ENCODE measurements at regions not wholly inside any gene's neighbourhood (a gene's known extent, or its start where the extent isn't known, plus 50 kb on each side); places are given as distances from the start of the nearest gene placed in this dataset.

DNA sequence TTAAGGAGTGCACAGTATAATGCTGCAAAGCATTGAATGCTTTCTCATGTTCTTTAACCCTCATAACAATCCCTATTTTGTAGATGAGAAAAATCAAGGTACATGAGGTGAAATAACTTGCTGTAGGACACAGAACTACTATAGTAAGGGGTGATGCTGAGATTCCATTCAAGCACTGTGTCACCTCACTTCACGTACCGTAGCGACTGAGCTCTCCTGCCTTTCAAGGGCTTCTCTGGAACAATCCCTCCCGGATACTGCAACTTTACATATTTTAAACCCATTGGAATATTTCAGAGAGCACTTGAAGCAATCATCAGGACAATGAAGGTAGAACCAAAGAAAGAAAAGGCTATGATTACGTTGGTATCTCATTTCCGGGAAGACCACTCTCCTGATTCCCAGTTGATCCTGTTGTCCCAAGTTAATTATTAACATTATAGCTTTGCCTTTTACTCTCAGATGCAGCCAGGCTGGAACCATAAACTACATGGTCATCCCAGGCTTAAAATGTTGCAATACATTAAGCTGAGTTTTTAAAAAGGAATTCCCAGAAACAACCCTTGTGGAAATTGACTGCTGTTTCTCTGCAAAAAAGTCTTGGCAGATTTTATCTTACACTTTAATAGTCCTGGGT lies 252.2 kb upstream of the IGF1R start:
- 35% methylated on average over 6 of the region's 6 CpGs for WGBS (ENCODE audit: insufficient coverage, low coverage, low lambda C conversion rate, missing lambda C conversion rate)
- H3K4me1 ChIP-seq: no peaks in the 10 kb centered on the region
- no peaks in the 10 kb centered on the region for H3K36me3 ChIP-seq
- TF ChIP-seq, protein P1, sequence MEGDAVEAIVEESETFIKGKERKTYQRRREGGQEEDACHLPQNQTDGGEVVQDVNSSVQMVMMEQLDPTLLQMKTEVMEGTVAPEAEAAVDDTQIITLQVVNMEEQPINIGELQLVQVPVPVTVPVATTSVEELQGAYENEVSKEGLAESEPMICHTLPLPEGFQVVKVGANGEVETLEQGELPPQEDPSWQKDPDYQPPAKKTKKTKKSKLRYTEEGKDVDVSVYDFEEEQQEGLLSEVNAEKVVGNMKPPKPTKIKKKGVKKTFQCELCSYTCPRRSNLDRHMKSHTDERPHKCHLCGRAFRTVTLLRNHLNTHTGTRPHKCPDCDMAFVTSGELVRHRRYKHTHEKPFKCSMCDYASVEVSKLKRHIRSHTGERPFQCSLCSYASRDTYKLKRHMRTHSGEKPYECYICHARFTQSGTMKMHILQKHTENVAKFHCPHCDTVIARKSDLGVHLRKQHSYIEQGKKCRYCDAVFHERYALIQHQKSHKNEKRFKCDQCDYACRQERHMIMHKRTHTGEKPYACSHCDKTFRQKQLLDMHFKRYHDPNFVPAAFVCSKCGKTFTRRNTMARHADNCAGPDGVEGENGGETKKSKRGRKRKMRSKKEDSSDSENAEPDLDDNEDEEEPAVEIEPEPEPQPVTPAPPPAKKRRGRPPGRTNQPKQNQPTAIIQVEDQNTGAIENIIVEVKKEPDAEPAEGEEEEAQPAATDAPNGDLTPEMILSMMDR (IDR thresholded peaks at IDR 0.05): no peak
- TF ChIP-seq POLR2A (IDR thresholded peaks at IDR 0.05): no peak
- no peaks in the 10 kb centered on the region for H3K9me3 ChIP-seq
- no peak for DNase-seq
- no peak overlapping the region for H3K27ac ChIP-seq
- ATAC-seq: peak in 3 of 4 donors; percentile 59 to 83 (median 66)
- intact Hi-C loops (cut with DNase I): no loop called here
- no peaks in the 10 kb centered on the region for H3K27me3 ChIP-seq
- H3K4me3 ChIP-seq: no peak overlapping the region

DNA sequence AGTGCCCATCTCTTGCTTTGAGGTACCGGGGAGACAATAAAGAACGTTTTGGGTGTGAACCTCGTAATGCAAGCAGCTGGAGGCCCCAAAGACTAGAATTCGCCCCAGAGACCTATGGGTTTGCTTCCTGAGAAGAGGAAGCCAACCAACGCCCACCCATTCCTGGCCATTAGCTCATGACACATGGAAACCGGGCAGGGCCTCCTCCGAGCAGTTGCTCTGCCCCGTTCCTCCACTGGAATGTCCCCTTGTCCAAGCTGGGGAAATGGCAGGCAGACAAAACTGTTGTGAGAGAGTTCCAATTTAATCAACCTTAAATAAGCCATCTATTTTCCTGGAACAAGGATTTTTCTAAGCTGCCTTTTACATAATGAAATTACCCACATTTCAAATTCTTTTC lies 250.9 kb upstream of the IGF1R start:
- Histone ChIP-seq H3K4me3 (no peak overlapping the region), H3K27me3 (no peaks in the 10 kb centered on the region), H3K36me3 (no peaks in the 10 kb centered on the region), H3K27ac (no peak overlapping the region), H3K9me3 (no peaks in the 10 kb centered on the region), H3K4me1 (no peaks in the 10 kb centered on the region)
- TF ChIP-seq, protein P1 (IDR thresholded peaks at IDR 0.05): no peak
- no peak for TF ChIP-seq POLR2A (IDR thresholded peaks at IDR 0.05)
- intact Hi-C loops (cut with DNase I): no loop called here
- DNase-seq: no peak
- ATAC-seq: no peak
- WGBS (ENCODE audit: insufficient coverage, low coverage, low lambda C conversion rate, missing lambda C conversion rate): 35% methylated on average over 2 of the region's 8 CpGs

DNA sequence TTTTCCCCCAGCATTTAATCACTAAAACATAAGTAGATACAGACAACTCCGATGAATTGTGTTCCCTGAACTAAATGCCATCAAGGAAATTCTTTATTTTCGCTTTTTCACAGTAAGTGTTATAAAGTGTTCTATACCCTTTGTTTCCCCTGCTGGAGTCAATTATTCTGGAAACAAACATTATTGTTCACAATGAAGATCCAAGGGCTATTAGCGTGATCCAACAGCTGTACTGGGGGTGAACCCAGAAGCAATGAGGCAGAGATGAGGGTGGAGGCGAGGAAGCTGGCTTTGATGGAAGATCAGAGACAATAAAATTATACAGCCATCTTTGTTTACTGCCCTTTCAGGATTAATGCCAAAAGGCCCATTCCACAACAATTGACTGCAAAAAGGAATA lies 250.3 kb upstream of the IGF1R start:
- no peak for DNase-seq

DNA sequence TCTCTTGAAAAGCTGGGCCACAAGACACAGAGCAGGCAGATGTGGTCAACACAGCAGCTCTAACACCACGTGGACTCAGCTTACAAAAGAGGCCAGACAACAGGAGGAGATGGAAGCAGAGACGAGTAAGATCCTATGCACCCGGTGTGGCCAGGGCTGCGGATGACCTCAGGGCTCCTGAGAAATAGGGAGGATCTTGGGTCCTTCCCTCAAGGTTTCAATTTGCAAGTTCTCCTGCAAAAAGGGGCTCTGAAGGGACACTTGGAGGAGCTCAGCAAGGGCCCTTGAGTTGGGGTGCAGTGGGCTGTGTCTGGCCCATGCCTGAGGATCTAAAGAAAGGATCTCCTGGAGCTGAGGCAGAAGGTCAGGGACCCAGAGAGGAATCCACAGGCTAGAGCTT lies 249.5 kb upstream of the IGF1R start:
- no peaks in the 10 kb centered on the region for H3K9me3 ChIP-seq
- TF ChIP-seq, protein P1 (IDR thresholded peaks at IDR 0.05): no peak
- no peak for TF ChIP-seq POLR2A (IDR thresholded peaks at IDR 0.05)
- H3K4me3 ChIP-seq: no peak overlapping the region
- H3K36me3 ChIP-seq: no peaks in the 10 kb centered on the region
- H3K27ac ChIP-seq: no peak overlapping the region
- ATAC-seq (no peak), DNase-seq (no peak)
- no peaks in the 10 kb centered on the region for H3K4me1 ChIP-seq
- 80% methylated on average over 2 of the region's 4 CpGs for WGBS (ENCODE audit: insufficient coverage, low coverage, low lambda C conversion rate, missing lambda C conversion rate)
- no peaks in the 10 kb centered on the region for H3K27me3 ChIP-seq
- intact Hi-C loops (cut with DNase I): no loop called here

More for the DNA sequence above, 250.3 kb upstream of the IGF1R start:
- TF ChIP-seq POLR2A (IDR thresholded peaks at IDR 0.05): no peak
- TF ChIP-seq, protein P1 (IDR thresholded peaks at IDR 0.05): no peak
- whole genome bisulfite sequencing (ENCODE audit: insufficient coverage, low coverage, low lambda C conversion rate, missing lambda C conversion rate): 65% methylated on average over 4 of the region's 4 CpGs
- intact Hi-C loops (cut with DNase I): no loop called here
- ATAC-seq: no peak
- Histone ChIP-seq H3K9me3 (no peaks in the 10 kb centered on the region), H3K4me1 (no peaks in the 10 kb centered on the region), H3K36me3 (no peaks in the 10 kb centered on the region), H3K27me3 (no peaks in the 10 kb centered on the region), H3K4me3 (no peak overlapping the region), H3K27ac (no peak overlapping the region)

DNA sequence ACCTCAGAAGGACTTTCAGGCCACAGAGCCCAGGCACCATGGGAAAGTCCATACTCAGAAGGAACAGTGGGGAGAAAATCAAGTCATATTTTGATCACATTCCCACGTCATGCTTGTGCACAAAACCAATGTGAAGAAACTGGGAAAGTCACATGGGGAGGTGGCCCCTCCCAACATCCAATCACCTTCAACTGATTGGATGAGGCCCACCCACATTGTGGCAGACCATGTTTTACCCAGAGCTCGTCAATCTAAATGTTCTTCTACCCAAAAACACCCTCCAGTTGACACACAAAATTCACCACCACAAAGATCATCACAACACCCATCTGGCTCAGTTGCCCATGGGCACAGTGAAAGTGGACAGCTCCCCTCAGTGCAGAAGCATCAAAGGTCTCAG lies 248.2 kb upstream of the IGF1R start:
- Histone ChIP-seq H3K27me3 (no peaks in the 10 kb centered on the region), H3K27ac (no peak overlapping the region), H3K4me3 (no peak overlapping the region), H3K9me3 (no peaks in the 10 kb centered on the region), H3K36me3 (no peaks in the 10 kb centered on the region), H3K4me1 (no peaks in the 10 kb centered on the region)
- ATAC-seq (no peak), DNase-seq (no peak)
- 43% methylated on average over 1 of the region's 2 CpGs for WGBS (ENCODE audit: insufficient coverage, low coverage, low lambda C conversion rate, missing lambda C conversion rate)
- intact Hi-C loops (cut with DNase I): no loop called here
- TF ChIP-seq, protein P1 (IDR thresholded peaks at IDR 0.05): no peak
- TF ChIP-seq POLR2A (IDR thresholded peaks at IDR 0.05): no peak
